ENCODE measurements at regions not wholly inside any gene's neighbourhood (a gene's known extent, or its start where the extent isn't known, plus 50 kb on each side); places are given as distances from the start of the nearest gene placed in this dataset.

GRCh38 chr4:32440391-32440790 lies 1720.2 kb downstream of the PCDH7 start:
- no peak for TF ChIP-seq POLR2A (IDR thresholded peaks at IDR 0.05)
- TF ChIP-seq, protein P1, sequence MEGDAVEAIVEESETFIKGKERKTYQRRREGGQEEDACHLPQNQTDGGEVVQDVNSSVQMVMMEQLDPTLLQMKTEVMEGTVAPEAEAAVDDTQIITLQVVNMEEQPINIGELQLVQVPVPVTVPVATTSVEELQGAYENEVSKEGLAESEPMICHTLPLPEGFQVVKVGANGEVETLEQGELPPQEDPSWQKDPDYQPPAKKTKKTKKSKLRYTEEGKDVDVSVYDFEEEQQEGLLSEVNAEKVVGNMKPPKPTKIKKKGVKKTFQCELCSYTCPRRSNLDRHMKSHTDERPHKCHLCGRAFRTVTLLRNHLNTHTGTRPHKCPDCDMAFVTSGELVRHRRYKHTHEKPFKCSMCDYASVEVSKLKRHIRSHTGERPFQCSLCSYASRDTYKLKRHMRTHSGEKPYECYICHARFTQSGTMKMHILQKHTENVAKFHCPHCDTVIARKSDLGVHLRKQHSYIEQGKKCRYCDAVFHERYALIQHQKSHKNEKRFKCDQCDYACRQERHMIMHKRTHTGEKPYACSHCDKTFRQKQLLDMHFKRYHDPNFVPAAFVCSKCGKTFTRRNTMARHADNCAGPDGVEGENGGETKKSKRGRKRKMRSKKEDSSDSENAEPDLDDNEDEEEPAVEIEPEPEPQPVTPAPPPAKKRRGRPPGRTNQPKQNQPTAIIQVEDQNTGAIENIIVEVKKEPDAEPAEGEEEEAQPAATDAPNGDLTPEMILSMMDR (IDR thresholded peaks at IDR 0.05), result no peak

Data from adrenal gland (tissue), 5 donors.